H9 (cell line): ENCODE measurements at regions not wholly inside any gene's neighbourhood (a gene's known extent, or its start where the extent isn't known, plus 50 kb on each side); places are given as distances from the start of the nearest gene placed in this dataset.

Source experiments
- DNase-seq: peaks from one replicate; pipeline ENCODE4 v3.0.0-alpha.2; 2017
- H2AFZ ChIP-seq: one replicate; pipeline ENCODE4 v1.6.1; 2013; ENCODE audit warnings: mild to moderate bottlenecking, low read length, control low read depth, moderate library complexity
- H2AK5ac ChIP-seq: 2 replicates; pipeline ENCODE4 v1.6.1; 2013; ENCODE audit warnings: low read length, control low read depth, mixed read lengths; ENCODE audit not compliant: insufficient read length
- H2BK120ac ChIP-seq: one replicate; pipeline ENCODE4 v1.6.1; 2013; ENCODE audit warnings: low read depth, mild to moderate bottlenecking, low read length, control low read depth, inconsistent platforms; ENCODE audit not compliant: poor library complexity, severe bottlenecking
- H2BK12ac ChIP-seq: 2 replicates; pipeline ENCODE4 v1.6.1; 2013; ENCODE audit warnings: low read length, control low read depth, mixed read lengths, low read depth; ENCODE audit not compliant: insufficient read length
- H2BK15ac ChIP-seq: 2 replicates; pipeline ENCODE4 v1.6.1; 2013; ENCODE audit warnings: low read depth, low read length, control low read depth
- H2BK20ac ChIP-seq: one replicate; pipeline ENCODE4 v1.6.1; 2013; ENCODE audit warnings: low read depth, mild to moderate bottlenecking, low read length, control low read depth, inconsistent platforms; ENCODE audit not compliant: poor library complexity, severe bottlenecking
- H2BK5ac ChIP-seq: 2 replicates; pipeline ENCODE4 v1.6.1; 2013; ENCODE audit warnings: low read length, control low read depth, mixed read lengths; ENCODE audit not compliant: insufficient read length
- H3K14ac ChIP-seq: 2 replicates; pipeline ENCODE4 v1.6.1; 2013; ENCODE audit warnings: low read length, control low read depth; ENCODE audit not compliant: insufficient read depth
- H3K18ac ChIP-seq: 2 replicates; pipeline ENCODE4 v1.6.1; 2013; ENCODE audit warnings: low read depth, mild to moderate bottlenecking, mixed read lengths, low read length, control low read depth; ENCODE audit not compliant: insufficient read length
- H3K23ac ChIP-seq: 2 replicates; pipeline ENCODE4 v1.6.1; 2013; ENCODE audit warnings: low read length, control low read depth, mixed read lengths, low read depth; ENCODE audit not compliant: insufficient read length
- H3K23me2 ChIP-seq: 2 replicates; pipeline ENCODE4 v1.6.1; 2013; ENCODE audit warnings: low read depth, mild to moderate bottlenecking, mixed read lengths, low read length, control low read depth; ENCODE audit not compliant: insufficient read length, poor library complexity, severe bottlenecking
- H3K27ac ChIP-seq: 2 replicates; pipeline ENCODE4 v1.5.1; 2013; ENCODE audit warnings: low read length, control low read depth, mixed read lengths, low read depth; ENCODE audit not compliant: insufficient read length
- H3K27me3 ChIP-seq: 2 replicates; pipeline ENCODE4 v1.6.1; 2013; ENCODE audit warnings: low read length, control low read depth, inconsistent platforms; ENCODE audit not compliant: insufficient read depth
- H3K4ac ChIP-seq: 2 replicates; pipeline ENCODE4 v1.6.1; 2013; ENCODE audit warnings: low read depth, mild to moderate bottlenecking, control low read depth, inconsistent platforms, low read length, moderate library complexity
- H3K4me1 ChIP-seq: 2 replicates; pipeline ENCODE4 v1.6.1; 2013; ENCODE audit warnings: low read length, control low read depth, inconsistent platforms; ENCODE audit not compliant: insufficient read depth
- H3K4me2 ChIP-seq: 2 replicates; pipeline ENCODE4 v1.6.1; 2013; ENCODE audit warnings: low read length, control low read depth, mixed read lengths; ENCODE audit not compliant: insufficient read length, insufficient read depth
- H3K56ac ChIP-seq: 2 replicates; pipeline ENCODE4 v1.6.1; 2013; ENCODE audit warnings: low read depth, mild to moderate bottlenecking, mixed read lengths, low read length, control low read depth; ENCODE audit not compliant: insufficient read length
- H3K79me1 ChIP-seq: 2 replicates; pipeline ENCODE4 v1.6.1; 2013; ENCODE audit warnings: low read depth, mild to moderate bottlenecking, moderate library complexity, low read length, control low read depth, inconsistent platforms; ENCODE audit not compliant: insufficient read depth, poor library complexity, severe bottlenecking
- H3K79me2 ChIP-seq: 2 replicates; pipeline ENCODE4 v1.6.1; 2013; ENCODE audit warnings: low read length, control low read depth, inconsistent platforms; ENCODE audit not compliant: insufficient read depth
- H3K9ac ChIP-seq: 2 replicates; pipeline ENCODE4 v1.6.1; 2013; ENCODE audit warnings: low read length, control low read depth, mixed read lengths; ENCODE audit not compliant: insufficient read length; ENCODE audit errors: extremely low read depth
- H3K9me3 ChIP-seq: one replicate; pipeline ENCODE4 v1.6.1; 2013; ENCODE audit warnings: low read depth, low read length, inconsistent platforms; ENCODE audit not compliant: control insufficient read depth
- H3T11ph ChIP-seq: one replicate; pipeline ENCODE4 v1.6.1; 2013; ENCODE audit warnings: mild to moderate bottlenecking, low read length, control low read depth, inconsistent platforms
- H4K20me1 ChIP-seq: one replicate; pipeline ENCODE4 v1.6.1; 2013; ENCODE audit not compliant: control insufficient read depth, insufficient read length, insufficient read depth
- H4K5ac ChIP-seq: 2 replicates; pipeline ENCODE4 v1.6.1; 2013; ENCODE audit warnings: low read depth, mild to moderate bottlenecking, mixed read lengths, low read length, control low read depth; ENCODE audit not compliant: insufficient read length
- H4K8ac ChIP-seq: replicated peaks from 2 replicates; pipeline ENCODE4 v1.6.1; 2013; ENCODE audit warnings: low read length, control low read depth, mixed read lengths, low read depth; ENCODE audit not compliant: insufficient read length
- H4K91ac ChIP-seq: 2 replicates; pipeline ENCODE4 v1.6.1; 2013; ENCODE audit warnings: low read depth, mild to moderate bottlenecking, moderate library complexity, mixed read lengths, low read length, control low read depth; ENCODE audit not compliant: insufficient read length
- H3K27ac Mint-ChIP-seq, 3 experiments: 2 replicates in 2 of 3; 3 replicates in 1 of 3; pipeline ENCODE4 v1.8.0; 2020 to 2021; ENCODE audit warnings: mixed read lengths in 3 of 3, mild to moderate bottlenecking in 1 of 3, moderate library complexity in 1 of 3
- H3K27me3 Mint-ChIP-seq: 2 replicates; pipeline ENCODE4 v1.8.0; 2021; ENCODE audit warnings: low read depth, mild to moderate bottlenecking, moderate library complexity, mixed read lengths
- H3K36me3 Mint-ChIP-seq, 3 experiments: 2 replicates in 2 of 3; 3 replicates in 1 of 3; pipeline ENCODE4 v1.8.0; 2020 to 2021; ENCODE audit warnings: low read depth in 3 of 3, mixed read lengths in 3 of 3; ENCODE audit not compliant: insufficient read depth in 1 of 3
- H3K4me1 Mint-ChIP-seq, 2 experiments: 2 replicates each; pipeline ENCODE4 v1.8.0; 2020; ENCODE audit warnings: mixed read lengths in 2 of 2
- H3K4me3 Mint-ChIP-seq, 2 experiments: 2 replicates in 1 of 2; 3 replicates in 1 of 2; pipeline ENCODE4 v1.8.0; 2020 to 2021; ENCODE audit warnings: mild to moderate bottlenecking in 2 of 2, mixed read lengths in 2 of 2, moderate library complexity in 1 of 2
- H3K9me3 Mint-ChIP-seq, 2 experiments: 2 replicates in 1 of 2; 3 replicates in 1 of 2; pipeline ENCODE4 v1.8.0; 2020; ENCODE audit warnings: mild to moderate bottlenecking in 2 of 2, mixed read lengths in 2 of 2, moderate library complexity in 1 of 2
- CTCF ChIP-seq: fragments of 200-600 bp; sonication (generic); conservative IDR thresholded peaks from 3 replicates; pipeline ENCODE4 v1.8.0; 2021; ENCODE audit warnings: antibody characterized with exemption, mild to moderate bottlenecking
- WGBS: extraction: QIAGEN DNeasy Blood & Tissue Kit; methylation state at CpG from one replicate; pipeline ENCODE4 v1.1.7; 2013; ENCODE audit warnings: missing lambda C conversion rate, low lambda C conversion rate, mixed read lengths; ENCODE audit not compliant: insufficient read length; ENCODE audit errors: extremely low coverage; 5-methylcytosine and 5-hydroxymethylcytosine counted together

- Histone ChIP-seq H3K4me2 (no peak overlapping the region), H3K27ac (no peak overlapping the region), H2BK12ac (no peak overlapping the region), H4K20me1 (no peaks in the 10 kb centered on the region), H2BK15ac (no peak overlapping the region), H3K23ac (no peak overlapping the region), H3K23me2 (no peaks in the 10 kb centered on the region), H3K79me1 (no peaks in the 10 kb centered on the region), H4K91ac (no peak overlapping the region), H3K14ac (no peak overlapping the region), H2BK20ac (no peak overlapping the region), H3K27me3 (peaks cover 2% of the 10 kb centered on the region; the same call in 1 of the 2 replicates), H4K5ac (no peak overlapping the region), H3K79me2 (no peaks in the 10 kb centered on the region), H2BK120ac (no peak overlapping the region), H2AK5ac (no peak overlapping the region), H2AFZ (no peak overlapping the region), H2BK5ac (no peak overlapping the region), H3T11ph (no peak overlapping the region), H4K8ac (no peak overlapping the region), H3K18ac (no peak overlapping the region), H3K56ac (no peak overlapping the region), H3K4ac (no peak overlapping the region), H3K4me1 (no peaks in the 10 kb centered on the region), H3K9me3 (no peaks in the 10 kb centered on the region), H3K9ac (no peak overlapping the region)
- Mint-ChIP-seq H3K4me1 (peaks cover 4 to 9% of the 10 kb centered on the region in 2 experiments; a peak in 3 of 4 replicates), H3K36me3 (no peaks in the 10 kb centered on the region), H3K4me3 (no peak overlapping the region), H3K27me3 (peaks cover 46% of the 10 kb centered on the region), H3K27ac (no peak overlapping the region), H3K9me3 (no peaks in the 10 kb centered on the region; a peak in 1 of 5 replicates)
- WGBS: no CpG with 5 or more reads among the region's 10 CpGs
- DNase-seq: no peak
- TF ChIP-seq CTCF: no peak
Observed at GRCh38 chr22:45105281-45105702, 58.4 kb upstream of the NUP50 start.
